Ovary (tissue), 7 donors: ENCODE measurements at regions not wholly inside any gene's neighbourhood (a gene's known extent, or its start where the extent isn't known, plus 50 kb on each side); places are given as distances from the start of the nearest gene placed in this dataset.
A peak's percentile ranks its signal among the peaks of the same experiment; 100 is the strongest.

ENCODE experiments used
- DNase-seq, 5 donors: peaks; one replicate each; pipeline ENCODE4 v3.0.0-alpha.2; 2019 to 2020
- H3K27ac ChIP-seq, 2 donors: fragments of 200-600 bp; one replicate each; pipeline versions ENCODE4 v1.5.1 to v1.8.0; 2019 to 2022
- H3K27me3 ChIP-seq: fragments of 200-600 bp; one replicate; pipeline ENCODE4 v1.8.0; 2022
- H3K36me3 ChIP-seq: fragments of 200-600 bp; sonication (generic); one replicate; pipeline ENCODE4 v1.5.1; 2019
- H3K4me1 ChIP-seq: one replicate; pipeline ENCODE4 v1.8.1; 2013; ENCODE audit warnings: mild to moderate bottlenecking, moderate library complexity; ENCODE audit not compliant: insufficient read depth
- H3K4me3 ChIP-seq: fragments of 200-600 bp; sonication (generic); one replicate; pipeline ENCODE4 v1.5.1; 2017
- H3K9me3 ChIP-seq, 2 donors: fragments of 200-600 bp in 1 of 2; sonication (generic) in 1 of 2; one replicate each; pipeline versions ENCODE4 v1.5.1 to v1.8.1; 2013 to 2019; ENCODE audit warnings: mild to moderate bottlenecking in 1 of 2, moderate library complexity in 1 of 2
- EP300 ChIP-seq: sonication (generic); formaldehyde crosslinking; IDR thresholded peaks from one replicate; pipeline ENCODE4 v1.6.1; 2017; ENCODE audit warnings: antibody characterized with exemption
- POLR2A ChIP-seq: fragments of 450-650 bp; IDR thresholded peaks from one replicate; pipeline ENCODE4 v1.6.1; 2017; ENCODE audit warnings: antibody characterized with exemption, mild to moderate bottlenecking, moderate library complexity
- WGBS, 3 donors: extraction: QIAGEN DNeasy Blood & Tissue Kit in 1 of 3; methylation state at CpG; one replicate each; pipeline versions ENCODE4 v1.1.5 to v1.1.7; 2013 to 2017; 5-methylcytosine and 5-hydroxymethylcytosine counted together
- intact Hi-C, 4 donors: fragments of 100-400 bp; cut with DNase I; formaldehyde crosslinking; loops; one replicate each; pipeline versions ENCODE4 v1.11.0 to v1.15.1; 2022 to 2023
- TF ChIP-seq, protein P1 (sequence below), 3 donors: fragments of 450-650 bp in 2 of 3; fragments of 200-600 bp in 1 of 3; IDR thresholded peaks; one replicate each; pipeline versions ENCODE4 v1.5.1 to v1.8.0; 2016 to 2022; ENCODE audit warnings: antibody characterized with exemption in 3 of 3, mild to moderate bottlenecking in 1 of 3
- donor health status: DM: no; HTN: no; CAD: no; lungs with moderate emphysema.
- donor health status: DM: no; HTN: no; CAD: no.
- donor health status: Bipolar disorder and iron deficiency.
- donor health status: DM: no; HTN: no; CAD: no.
- donor health status: DM: yes; HTN: yes; CAD: no.

DNA sequence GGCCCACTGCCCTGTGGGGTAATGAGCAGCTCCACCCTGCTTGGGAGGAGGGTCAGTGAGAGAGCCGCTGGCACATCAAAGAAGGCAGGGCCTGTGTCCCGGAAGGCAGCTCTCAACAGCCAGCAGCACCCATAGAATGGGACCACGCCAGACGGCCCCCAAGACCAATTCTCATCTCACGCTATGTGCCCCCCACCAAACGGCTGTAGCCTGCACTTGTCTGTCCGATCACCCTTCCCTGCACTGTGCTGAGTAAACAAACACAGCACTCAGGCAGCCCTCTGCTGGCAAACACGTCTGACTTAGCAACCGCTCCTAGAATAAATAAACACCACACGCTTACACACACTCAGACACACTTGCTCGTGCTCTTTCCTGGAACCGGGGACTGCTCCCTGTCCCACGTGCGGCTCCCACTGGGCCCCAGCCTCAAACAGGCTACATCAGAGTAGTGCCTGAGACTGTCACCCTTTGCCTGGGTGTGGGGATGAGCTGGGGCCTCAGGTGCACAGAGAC lies 53.2 kb upstream of the CDON start:
- intact Hi-C loops = loop anchor here in 1 of 4 donors (1.0 kb wide), 1 partner anchor 23 kb away; no protein-coding TSS in a partner anchor
- 25 to 29% (median 27%) methylated on average over 12 to 14 of the region's 14 CpGs for WGBS, 3 donors
- no peaks in the 10 kb centered on the region for H3K9me3 ChIP-seq
- peak overlapping the region in 1 of 2 donors; percentile 66 for H3K27ac ChIP-seq
- peak in 3 of 5 donors; percentile 62 to 82 (median 71) for DNase-seq
- no peaks in the 10 kb centered on the region for H3K36me3 ChIP-seq
- no peaks in the 10 kb centered on the region for H3K27me3 ChIP-seq
- peak; percentile 16 for TF ChIP-seq EP300
- peak; percentile 13 for TF ChIP-seq POLR2A
- TF ChIP-seq, protein P1, sequence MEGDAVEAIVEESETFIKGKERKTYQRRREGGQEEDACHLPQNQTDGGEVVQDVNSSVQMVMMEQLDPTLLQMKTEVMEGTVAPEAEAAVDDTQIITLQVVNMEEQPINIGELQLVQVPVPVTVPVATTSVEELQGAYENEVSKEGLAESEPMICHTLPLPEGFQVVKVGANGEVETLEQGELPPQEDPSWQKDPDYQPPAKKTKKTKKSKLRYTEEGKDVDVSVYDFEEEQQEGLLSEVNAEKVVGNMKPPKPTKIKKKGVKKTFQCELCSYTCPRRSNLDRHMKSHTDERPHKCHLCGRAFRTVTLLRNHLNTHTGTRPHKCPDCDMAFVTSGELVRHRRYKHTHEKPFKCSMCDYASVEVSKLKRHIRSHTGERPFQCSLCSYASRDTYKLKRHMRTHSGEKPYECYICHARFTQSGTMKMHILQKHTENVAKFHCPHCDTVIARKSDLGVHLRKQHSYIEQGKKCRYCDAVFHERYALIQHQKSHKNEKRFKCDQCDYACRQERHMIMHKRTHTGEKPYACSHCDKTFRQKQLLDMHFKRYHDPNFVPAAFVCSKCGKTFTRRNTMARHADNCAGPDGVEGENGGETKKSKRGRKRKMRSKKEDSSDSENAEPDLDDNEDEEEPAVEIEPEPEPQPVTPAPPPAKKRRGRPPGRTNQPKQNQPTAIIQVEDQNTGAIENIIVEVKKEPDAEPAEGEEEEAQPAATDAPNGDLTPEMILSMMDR (IDR thresholded peaks at IDR 0.05) = peak in 1 of 3 donors; percentile 30
- peaks cover 26% of the 10 kb centered on the region for H3K4me1 ChIP-seq
- H3K4me3 ChIP-seq = no peak overlapping the region

GRCh38 chr11:126115127-126115495 lies 52.4 kb upstream of the CDON start:
- peak in 4 of 5 donors; percentile 55 to 75 (median 64) for DNase-seq

DNA sequence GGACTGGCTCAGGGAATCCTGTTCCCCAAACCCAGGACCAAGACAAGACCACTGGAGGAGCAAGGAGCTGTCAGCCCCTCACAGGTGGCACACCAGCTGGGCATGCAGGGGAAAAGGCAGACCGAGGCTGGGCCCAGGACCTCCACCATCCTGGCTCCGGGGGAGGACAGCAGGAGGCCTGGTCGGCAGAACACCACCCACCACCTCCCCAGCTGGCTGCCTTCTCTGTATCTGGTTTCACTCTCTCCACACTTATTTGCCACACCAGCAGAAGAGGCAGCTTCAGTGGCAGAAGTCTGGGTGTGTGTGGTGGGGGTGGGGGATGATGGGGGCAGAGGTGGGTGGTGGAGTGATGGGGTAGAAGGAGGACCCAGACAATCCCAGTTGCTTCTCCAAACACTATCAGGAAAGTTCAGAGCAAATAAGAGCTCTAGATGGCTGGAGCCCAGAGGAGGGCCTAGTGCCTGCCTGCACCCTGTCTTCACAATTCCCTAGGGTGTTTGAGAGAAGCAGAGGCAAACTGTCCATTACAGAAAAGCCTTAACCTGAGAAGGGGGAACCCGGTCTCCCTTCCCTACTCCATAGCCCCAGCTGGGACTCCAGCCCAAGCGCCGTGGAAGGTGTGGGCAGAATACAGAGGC lies 51.9 kb upstream of the CDON start:
- intact Hi-C loops = loop anchor here in 1 of 4 donors (1.0 kb wide), 1 partner anchor 25 kb away; no protein-coding TSS in a partner anchor
- peak in 1 of 5 donors; percentile 41 for DNase-seq
- no peaks in the 10 kb centered on the region for H3K27me3 ChIP-seq
- H3K36me3 ChIP-seq = no peaks in the 10 kb centered on the region
- peak overlapping the region; percentile 41 to 66 for H3K27ac ChIP-seq
- no peaks in the 10 kb centered on the region for H3K9me3 ChIP-seq
- no peak overlapping the region for H3K4me3 ChIP-seq
- H3K4me1 ChIP-seq = peaks cover 26% of the 10 kb centered on the region
- WGBS, 3 donors = 64 to 71% (median 69%) methylated on average over 6 of the region's 6 CpGs
- TF ChIP-seq POLR2A = no peak
- TF ChIP-seq, protein P1 (IDR thresholded peaks at IDR 0.05) = no peak
- no peak for TF ChIP-seq EP300

More at GRCh38 chr11:126115127-126115495, 52.4 kb upstream of the CDON start:
- no peaks in the 10 kb centered on the region for H3K9me3 ChIP-seq
- no peaks in the 10 kb centered on the region for H3K36me3 ChIP-seq
- TF ChIP-seq EP300 = no peak
- no peak for TF ChIP-seq POLR2A
- TF ChIP-seq, protein P1 (IDR thresholded peaks at IDR 0.05) = no peak
- peaks cover 26% of the 10 kb centered on the region for H3K4me1 ChIP-seq
- H3K27ac ChIP-seq = peak overlapping the region; percentile 28 to 66
- intact Hi-C loops = loop anchor here in 1 of 4 donors (1.0 kb wide), 1 partner anchor 24 kb away; no protein-coding TSS in a partner anchor
- H3K27me3 ChIP-seq = no peaks in the 10 kb centered on the region
- 39 to 46% (median 43%) methylated on average over 4 of the region's 4 CpGs for WGBS, 3 donors
- H3K4me3 ChIP-seq = no peak overlapping the region

DNA sequence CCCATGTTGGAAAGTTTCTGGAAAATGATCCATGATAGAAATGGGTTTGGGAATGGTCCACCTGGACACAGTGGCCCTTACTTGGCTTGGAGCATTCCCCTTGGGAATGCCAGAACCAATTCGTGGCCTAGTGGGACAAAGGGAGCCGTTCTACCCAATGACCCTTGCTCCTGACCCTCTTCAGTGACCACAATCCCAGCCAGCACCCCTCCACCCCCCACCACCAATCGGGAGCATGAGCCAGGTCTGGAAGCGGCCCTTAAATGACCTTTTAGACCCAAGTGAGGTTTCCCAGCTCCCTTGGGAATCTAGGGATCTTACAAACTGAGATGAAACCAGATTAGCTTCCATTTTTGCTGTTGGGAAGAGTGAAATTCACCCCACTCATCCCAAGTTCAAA lies 51.3 kb upstream of the CDON start:
- intact Hi-C loops = no loop called here
- peaks cover 26% of the 10 kb centered on the region for H3K4me1 ChIP-seq
- TF ChIP-seq EP300 (no peak), POLR2A (no peak)
- TF ChIP-seq, protein P1 (IDR thresholded peaks at IDR 0.05) = no peak
- no peak overlapping the region for H3K4me3 ChIP-seq
- no peaks in the 10 kb centered on the region for H3K36me3 ChIP-seq
- H3K27me3 ChIP-seq = no peaks in the 10 kb centered on the region
- peak in 1 of 5 donors; percentile 44 for DNase-seq
- H3K9me3 ChIP-seq = no peaks in the 10 kb centered on the region
- H3K27ac ChIP-seq = peak overlapping the region; percentile 41 to 66
- WGBS, 3 donors = 30 to 41% (median 37%) methylated on average over 4 of the region's 4 CpGs
